ENCODE measurements at regions not wholly inside any gene's neighbourhood (a gene's known extent, or its start where the extent isn't known, plus 50 kb on each side); places are given as distances from the start of the nearest gene placed in this dataset.
"Not testable (repeated sequence)": the region's sequence is repeated elsewhere in the genome, so short reads cannot be mapped to it uniquely, and the experiment has no call there.

- 57 to 62% methylated on average over 2 of the region's 2 CpGs for WGBS, 2 donors
- DNase-seq, result no peak
- Histone ChIP-seq H3K4me3 (no peak overlapping the region), H3K27me3 (ENCODE audit: control insufficient read depth in 3 of 3, insufficient read depth in 3 of 3, low read length in 2 of 3) (no peaks in the 10 kb centered on the region), H3K36me3 (ENCODE audit: control insufficient read depth in 4 of 4, insufficient read depth in 4 of 4, low read length in 4 of 4) (no peaks in the 10 kb centered on the region), H3K4me1 (ENCODE audit: control insufficient read depth in 5 of 5, insufficient read depth in 5 of 5, low read length in 5 of 5) (peaks cover 0 to 6% (median 3%) of the 10 kb centered on the region in 5 donors), H3K27ac (ENCODE audit: low read depth in 1 of 2, low read length in 1 of 2) (no peak overlapping the region), H3K9me3 (ENCODE audit: control insufficient read depth in 4 of 4, insufficient read depth in 3 of 4, low read length in 3 of 4) (no peaks in the 10 kb centered on the region), H3K9ac (ENCODE audit: insufficient read depth in 1 of 2, low read length in 2 of 2) (no peak overlapping the region)
- no peak for TF ChIP-seq CTCF (IDR thresholded peaks at IDR 0.05; ENCODE audit: control extremely low read depth, extremely low read depth)
- no peak for ATAC-seq (ENCODE audit: insufficient read depth, low FRiP score)
These were observed 218.1 kb downstream of the KCTD12 start for GRCh38 chr13:76668141-76668540.

GRCh38 chr13:76667551-76667950 is 218.7 kb downstream of the KCTD12 start:
- no peak overlapping the region for H3K4me3 ChIP-seq
- no peak overlapping the region for H3K9ac ChIP-seq (ENCODE audit: insufficient read depth in 1 of 2, low read length in 2 of 2)
- no peaks in the 10 kb centered on the region for H3K36me3 ChIP-seq (ENCODE audit: control insufficient read depth in 4 of 4, insufficient read depth in 4 of 4, low read length in 4 of 4)
- H3K9me3 ChIP-seq (ENCODE audit: control insufficient read depth in 4 of 4, insufficient read depth in 3 of 4, low read length in 3 of 4), result no peaks in the 10 kb centered on the region
- H3K4me1 ChIP-seq (ENCODE audit: control insufficient read depth in 5 of 5, insufficient read depth in 5 of 5, low read length in 5 of 5), result peaks cover 0 to 6% (median 3%) of the 10 kb centered on the region in 5 donors
- no peak overlapping the region for H3K27ac ChIP-seq (ENCODE audit: low read depth in 1 of 2, low read length in 1 of 2)
- peak; percentile 21 for TF ChIP-seq CTCF (IDR thresholded peaks at IDR 0.05; ENCODE audit: control extremely low read depth, extremely low read depth)
- DNase-seq (peak; percentile 24 to 89 (median 86)), ATAC-seq (ENCODE audit: insufficient read depth, low FRiP score) (no peak)
- no peaks in the 10 kb centered on the region for H3K27me3 ChIP-seq (ENCODE audit: control insufficient read depth in 3 of 3, insufficient read depth in 3 of 3, low read length in 2 of 3)

- Histone ChIP-seq H3K9ac (ENCODE audit: insufficient read depth in 1 of 2, low read length in 2 of 2) (no peak overlapping the region), H3K27me3 (ENCODE audit: control insufficient read depth in 3 of 3, insufficient read depth in 3 of 3, low read length in 2 of 3) (no peaks in the 10 kb centered on the region), H3K27ac (ENCODE audit: low read depth in 1 of 2, low read length in 1 of 2) (no peak overlapping the region), H3K9me3 (ENCODE audit: control insufficient read depth in 4 of 4, insufficient read depth in 3 of 4, low read length in 3 of 4) (no peaks in the 10 kb centered on the region), H3K4me3 (no peak overlapping the region), H3K4me1 (ENCODE audit: control insufficient read depth in 5 of 5, insufficient read depth in 5 of 5, low read length in 5 of 5) (peaks cover 0 to 6% (median 3%) of the 10 kb centered on the region in 5 donors), H3K36me3 (ENCODE audit: control insufficient read depth in 4 of 4, insufficient read depth in 4 of 4, low read length in 4 of 4) (no peaks in the 10 kb centered on the region)
- DNase-seq, result peak in 2 of 3 donors; percentile 67 to 82
- peak; percentile 25 for ATAC-seq (ENCODE audit: insufficient read depth, low FRiP score)
- 35 to 50% methylated on average over 4 of the region's 4 CpGs for WGBS, 2 donors
- no peak for TF ChIP-seq CTCF (IDR thresholded peaks at IDR 0.05; ENCODE audit: control extremely low read depth, extremely low read depth)
These were observed 222.4 kb downstream of the KCTD12 start for GRCh38 chr13:76663592-76664335.

GRCh38 chr13:76659074-76659473 is 227.1 kb downstream of the KCTD12 start:
- H3K9ac ChIP-seq (ENCODE audit: insufficient read depth in 1 of 2, low read length in 2 of 2); ATAC-seq (ENCODE audit: insufficient read depth, low FRiP score); H3K4me1 ChIP-seq (ENCODE audit: control insufficient read depth in 5 of 5, insufficient read depth in 5 of 5, low read length in 5 of 5); H3K36me3 ChIP-seq (ENCODE audit: control insufficient read depth in 4 of 4, insufficient read depth in 4 of 4, low read length in 4 of 4); H3K27ac ChIP-seq (ENCODE audit: low read depth in 1 of 2, low read length in 1 of 2); H3K4me3 ChIP-seq; DNase-seq; H3K27me3 ChIP-seq (ENCODE audit: control insufficient read depth in 3 of 3, insufficient read depth in 3 of 3, low read length in 2 of 3); H3K9me3 ChIP-seq (ENCODE audit: control insufficient read depth in 4 of 4, insufficient read depth in 3 of 4, low read length in 3 of 4): not testable (repeated sequence)
- WGBS, 2 donors, result 94 to 95% methylated on average over 7 of the region's 7 CpGs

Measured in lung (tissue), 11 donors.